ENCODE measurements at regions not wholly inside any gene's neighbourhood (a gene's known extent, or its start where the extent isn't known, plus 50 kb on each side); places are given as distances from the start of the nearest gene placed in this dataset.

GRCh38 chr4:138727731-138728130, 287.9 kb upstream of the NOCT start:
- no peak overlapping the region for H3K4me3 ChIP-seq (ENCODE audit: low read depth, poor library complexity, severe bottlenecking)
- 84 to 86% methylated on average over 3 of the region's 3 CpGs for WGBS, 2 donors
- DNase-seq (ENCODE audit: low spot score in 2 of 2), result no peak
- TF ChIP-seq CTCF (IDR thresholded peaks at IDR 0.05) (no peak), POLR2A (IDR thresholded peaks at IDR 0.05) (no peak)
- intact Hi-C loops (cut with DNase I; ENCODE audit: low total_unique reads), result no loop called here

GRCh38 chr4:138724530-138724929, 291.1 kb upstream of the NOCT start:
- 64 to 72% methylated on average over 4 of the region's 4 CpGs for WGBS, 2 donors
- intact Hi-C loops (cut with DNase I; ENCODE audit: low total_unique reads), result no loop called here
- no peak for DNase-seq (ENCODE audit: low spot score in 2 of 2)
- no peak for TF ChIP-seq CTCF (IDR thresholded peaks at IDR 0.05)
- TF ChIP-seq POLR2A (IDR thresholded peaks at IDR 0.05), result no peak
- H3K4me3 ChIP-seq (ENCODE audit: low read depth, poor library complexity, severe bottlenecking), result no peak overlapping the region

GRCh38 chr4:138716559-138717335, 298.8 kb upstream of the NOCT start:
- no peak for TF ChIP-seq POLR2A (IDR thresholded peaks at IDR 0.05)
- no peak for TF ChIP-seq CTCF (IDR thresholded peaks at IDR 0.05)
- no peak for DNase-seq (ENCODE audit: low spot score in 2 of 2)
- H3K4me3 ChIP-seq (ENCODE audit: low read depth, poor library complexity, severe bottlenecking), result no peak overlapping the region
- WGBS, 2 donors, result 71% methylated on average over 9 of the region's 9 CpGs
- intact Hi-C loops (cut with DNase I; ENCODE audit: low total_unique reads), result no loop called here

GRCh38 chr4:138710297-138710696, 305.3 kb upstream of the NOCT start:
- no peak for DNase-seq (ENCODE audit: low spot score in 2 of 2)
- intact Hi-C loops (cut with DNase I; ENCODE audit: low total_unique reads), result no loop called here
- TF ChIP-seq POLR2A (IDR thresholded peaks at IDR 0.05) (no peak), CTCF (IDR thresholded peaks at IDR 0.05) (no peak)
- H3K4me3 ChIP-seq (ENCODE audit: low read depth, poor library complexity, severe bottlenecking), result no peak overlapping the region
- WGBS, 2 donors, result 78 to 85% methylated on average over 7 of the region's 7 CpGs

GRCh38 chr4:138709859-138710258, 305.7 kb upstream of the NOCT start:
- no peak overlapping the region for H3K4me3 ChIP-seq (ENCODE audit: low read depth, poor library complexity, severe bottlenecking)
- no peak for TF ChIP-seq CTCF (IDR thresholded peaks at IDR 0.05)
- WGBS, 2 donors, result 55 to 73% methylated on average over 3 of the region's 3 CpGs
- no peak for DNase-seq (ENCODE audit: low spot score in 2 of 2)
- intact Hi-C loops (cut with DNase I; ENCODE audit: low total_unique reads), result no loop called here

All from lower leg skin (tissue), 4 donors.